Activated T-cell treated with anti-CD3 and anti-CD28 coated beads for 24 hours (primary cell): ENCODE measurements at regions not wholly inside any gene's neighbourhood (a gene's known extent, or its start where the extent isn't known, plus 50 kb on each side); places are given as distances from the start of the nearest gene placed in this dataset.

Experiments used
- DNase-seq: peaks from one replicate; pipeline ENCODE4 v3.0.0-alpha.2; 2020; ENCODE audit warnings: low read depth

DNA sequence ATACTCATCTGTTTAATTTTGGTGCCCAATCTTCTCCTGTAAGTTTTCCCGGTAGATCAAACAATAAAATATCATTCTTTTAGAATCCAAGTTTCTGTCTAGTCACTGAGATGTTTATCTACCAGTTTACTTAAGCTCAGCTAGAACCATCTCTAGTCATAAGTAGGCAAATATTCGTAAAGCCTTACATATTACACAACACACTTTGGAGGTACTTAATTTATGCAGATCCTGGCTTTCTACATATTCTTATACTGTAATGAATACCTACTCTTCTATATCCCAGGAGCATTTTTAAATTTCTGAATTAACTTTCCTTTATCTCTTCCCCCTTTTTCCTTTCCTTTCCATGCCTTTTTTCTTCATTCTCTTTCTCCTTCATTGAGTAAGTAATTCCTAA lies 185.9 kb upstream of the ZBTB20 start:
- no peak for DNase-seq

GRCh38 chr3:115336836-115337235 lies 189.7 kb upstream of the ZBTB20 start:
- DNase-seq = no peak

- no peak for DNase-seq
Measured at GRCh38 chr3:115340586-115340985, 193.5 kb upstream of the ZBTB20 start.

DNA sequence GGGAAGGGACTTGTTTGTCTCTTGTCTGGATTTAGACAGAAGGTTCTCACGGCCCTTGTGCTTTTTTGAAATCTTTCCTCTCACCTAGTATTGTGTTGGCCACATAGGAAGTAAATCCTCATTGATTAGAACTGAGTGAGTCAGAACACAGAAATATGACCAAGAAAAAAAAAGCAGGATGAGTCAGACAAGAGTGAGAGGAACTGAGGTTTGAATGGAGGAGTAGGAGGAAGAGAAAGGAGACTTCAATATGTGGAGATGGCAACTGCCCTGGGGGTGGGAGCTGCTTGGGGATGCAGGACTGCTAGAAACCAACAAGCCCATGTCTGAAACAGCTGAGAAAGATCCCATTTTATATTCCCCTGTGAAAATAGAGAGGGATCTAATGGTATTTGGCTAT lies 194.1 kb upstream of the ZBTB20 start:
- no peak for DNase-seq

DNA sequence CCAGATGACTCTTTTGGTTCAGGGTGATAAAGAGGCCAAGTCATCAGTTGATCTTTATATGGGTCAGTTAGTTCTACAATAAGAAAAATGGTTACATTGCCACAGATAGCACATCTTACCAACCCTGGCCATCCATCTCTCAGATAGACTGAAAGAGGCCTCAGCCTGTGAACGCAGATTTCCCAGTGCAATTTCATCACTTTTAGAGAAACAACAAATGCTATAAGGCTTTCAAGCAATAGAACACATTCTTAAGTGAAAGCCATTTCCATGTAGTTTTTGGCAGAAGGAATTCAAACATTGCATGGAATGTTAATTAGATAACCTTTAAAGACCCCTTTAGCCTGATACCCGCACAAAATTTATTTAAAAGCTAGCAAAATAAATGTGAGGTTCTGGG lies 200.6 kb upstream of the ZBTB20 start:
- no peak for DNase-seq

DNA sequence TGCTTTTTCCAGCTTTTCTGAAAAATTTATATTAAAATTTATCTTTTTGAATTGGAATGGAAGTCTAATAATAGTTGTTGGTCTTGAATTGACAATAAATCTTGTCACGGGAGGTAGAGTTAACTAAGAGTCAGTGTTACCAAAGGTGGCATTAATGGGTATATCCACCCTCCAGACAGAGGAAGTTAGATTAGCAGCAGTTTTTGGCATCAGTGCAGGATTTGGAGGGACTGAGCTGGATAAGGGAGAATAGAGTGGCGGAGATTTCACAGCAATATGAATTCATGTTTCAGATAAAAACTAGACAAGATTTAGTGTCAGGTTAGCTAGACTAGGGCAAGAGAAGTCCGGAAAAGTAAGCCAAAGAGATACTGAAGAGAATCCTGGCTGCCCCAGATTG lies 201.3 kb upstream of the ZBTB20 start:
- DNase-seq = no peak

GRCh38 chr3:115348951-115349745 lies 202.1 kb upstream of the ZBTB20 start:
- no peak for DNase-seq

DNA sequence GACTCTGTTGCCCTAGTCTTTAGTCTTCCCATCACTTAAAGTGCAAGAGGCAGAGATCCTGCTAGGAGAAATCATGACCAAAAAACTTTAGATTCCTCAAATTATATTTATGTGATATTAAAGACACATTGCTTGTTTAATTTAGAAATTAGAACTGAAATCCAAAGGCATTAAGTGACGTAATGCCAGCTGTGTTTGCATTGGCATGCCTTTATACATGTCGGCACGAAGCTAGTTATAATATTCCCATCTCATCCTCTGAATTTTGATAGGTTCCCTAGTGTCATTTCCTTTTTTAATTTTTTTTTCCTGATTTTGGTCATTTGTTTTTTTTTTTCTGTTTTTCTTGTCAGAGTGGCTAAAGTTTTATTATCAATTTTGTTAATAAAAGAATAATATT lies 203.5 kb upstream of the ZBTB20 start:
- DNase-seq = no peak

DNA sequence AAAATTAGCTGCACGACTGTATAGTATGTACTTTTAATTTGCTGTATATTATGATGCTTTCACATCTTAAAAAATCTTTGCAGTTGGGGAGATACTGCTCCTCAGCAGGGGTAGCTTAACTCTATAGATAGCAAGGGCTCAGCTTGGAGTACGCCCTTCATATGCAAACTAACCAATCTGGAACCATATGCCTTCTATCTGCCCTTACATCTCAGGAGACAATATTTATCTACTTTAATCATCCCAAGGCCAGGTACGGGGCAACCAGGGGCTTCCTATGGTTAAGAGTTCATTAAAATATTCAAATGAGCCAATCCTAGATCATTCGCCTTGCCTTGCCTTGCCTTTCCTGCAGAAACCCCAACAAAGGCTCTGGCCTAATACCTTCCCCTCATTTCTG lies 204.1 kb upstream of the ZBTB20 start:
- no peak for DNase-seq

DNA sequence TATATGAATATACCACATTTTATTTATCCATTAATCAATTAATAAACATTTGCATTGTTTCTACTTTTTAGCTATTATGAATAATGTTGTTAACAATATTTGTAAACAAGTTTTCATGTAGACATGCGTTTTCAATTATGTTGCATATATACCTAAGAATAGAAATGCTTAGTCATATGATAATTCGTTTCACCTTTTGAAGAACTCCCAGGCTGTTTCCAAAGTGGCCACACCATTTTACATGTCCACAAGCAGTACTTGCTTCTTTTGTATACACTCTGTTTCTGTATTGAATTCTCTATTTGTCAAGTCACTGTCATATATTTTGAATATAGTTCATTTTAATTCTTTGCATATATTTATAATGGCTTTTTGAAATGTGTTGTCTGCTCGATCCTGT lies 206.9 kb upstream of the ZBTB20 start:
- DNase-seq = no peak

DNA sequence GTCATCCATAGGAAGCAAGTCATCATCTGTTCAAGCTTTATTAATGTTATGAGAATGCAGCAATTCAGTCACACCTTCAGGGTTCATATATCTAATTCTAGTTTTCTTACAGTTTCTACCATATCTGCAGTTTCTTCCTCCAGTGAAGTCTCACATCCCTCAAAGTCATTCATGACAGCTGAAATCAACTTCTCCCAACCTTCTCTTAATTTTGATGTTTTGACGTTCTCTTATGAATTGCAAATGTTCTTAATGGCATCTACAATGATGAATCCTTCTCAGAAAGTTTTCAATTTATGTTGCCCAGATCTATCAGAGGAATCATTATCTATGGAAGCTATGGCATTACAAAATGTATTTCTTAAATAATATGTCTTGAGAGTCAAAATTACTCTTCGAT lies 210.4 kb upstream of the ZBTB20 start:
- DNase-seq = no peak

DNA sequence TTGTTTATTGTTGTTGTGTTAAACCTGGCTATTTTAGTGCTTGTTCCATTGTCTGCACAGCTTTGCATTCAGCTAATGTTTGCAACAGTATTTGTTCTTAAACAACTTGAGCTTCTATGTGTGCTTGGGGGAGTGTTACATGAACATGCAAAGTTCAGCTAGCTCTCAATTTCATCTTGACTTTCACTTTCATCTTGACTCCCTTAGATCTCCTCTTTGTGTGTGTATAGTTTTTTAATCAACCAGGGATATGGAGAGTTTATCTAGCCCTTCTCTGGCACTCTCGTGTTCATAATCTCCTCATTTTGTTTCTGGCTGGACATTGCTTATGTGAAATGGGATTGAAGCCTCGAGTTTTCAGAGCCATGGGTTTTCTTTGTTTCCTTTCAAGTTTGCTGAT lies 212.4 kb upstream of the ZBTB20 start:
- DNase-seq = no peak

DNA sequence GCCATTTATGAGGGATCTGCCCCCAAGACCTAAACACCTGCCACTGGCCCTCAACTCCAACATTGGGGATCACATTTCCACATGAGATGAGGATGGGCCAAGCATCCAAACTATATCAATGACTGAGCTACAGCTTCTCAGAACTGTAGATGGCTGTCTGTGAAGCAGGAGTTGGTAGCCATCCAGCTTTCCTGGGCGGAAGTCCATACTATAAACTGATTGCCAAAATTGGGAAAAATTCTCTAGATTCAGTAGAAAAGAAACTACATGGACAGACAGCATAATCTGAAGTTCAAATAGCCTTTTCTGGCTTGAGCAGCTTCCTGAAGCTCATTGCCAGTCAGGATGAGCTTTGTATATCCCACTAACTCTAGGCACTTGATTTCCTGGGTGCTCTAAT lies 214.7 kb upstream of the ZBTB20 start:
- no peak for DNase-seq

DNA sequence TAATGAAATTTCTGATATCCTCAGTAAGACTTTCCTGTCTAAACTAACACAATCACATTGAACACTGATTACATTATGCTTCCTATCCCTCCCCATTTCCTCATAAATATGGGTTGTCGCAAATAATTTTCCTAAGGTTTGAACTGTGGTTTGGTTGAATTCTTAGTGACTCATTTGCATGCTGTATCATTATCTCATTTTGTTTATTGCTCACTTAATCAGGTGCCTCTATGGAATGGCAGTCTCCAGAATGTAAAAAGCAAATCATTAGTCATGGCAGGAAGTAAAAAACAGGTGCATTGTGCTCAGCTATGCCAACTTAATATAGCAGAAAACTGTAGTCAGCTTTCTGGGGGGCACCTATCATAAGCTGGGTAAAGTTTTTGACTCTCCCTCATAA lies 216.0 kb upstream of the ZBTB20 start:
- DNase-seq = no peak

- no peak for DNase-seq
Measured at GRCh38 chr3:115369021-115369420, 221.9 kb upstream of the ZBTB20 start.

- no peak for DNase-seq
Measured at GRCh38 chr3:115375362-115375761, 228.3 kb upstream of the ZBTB20 start.

DNA sequence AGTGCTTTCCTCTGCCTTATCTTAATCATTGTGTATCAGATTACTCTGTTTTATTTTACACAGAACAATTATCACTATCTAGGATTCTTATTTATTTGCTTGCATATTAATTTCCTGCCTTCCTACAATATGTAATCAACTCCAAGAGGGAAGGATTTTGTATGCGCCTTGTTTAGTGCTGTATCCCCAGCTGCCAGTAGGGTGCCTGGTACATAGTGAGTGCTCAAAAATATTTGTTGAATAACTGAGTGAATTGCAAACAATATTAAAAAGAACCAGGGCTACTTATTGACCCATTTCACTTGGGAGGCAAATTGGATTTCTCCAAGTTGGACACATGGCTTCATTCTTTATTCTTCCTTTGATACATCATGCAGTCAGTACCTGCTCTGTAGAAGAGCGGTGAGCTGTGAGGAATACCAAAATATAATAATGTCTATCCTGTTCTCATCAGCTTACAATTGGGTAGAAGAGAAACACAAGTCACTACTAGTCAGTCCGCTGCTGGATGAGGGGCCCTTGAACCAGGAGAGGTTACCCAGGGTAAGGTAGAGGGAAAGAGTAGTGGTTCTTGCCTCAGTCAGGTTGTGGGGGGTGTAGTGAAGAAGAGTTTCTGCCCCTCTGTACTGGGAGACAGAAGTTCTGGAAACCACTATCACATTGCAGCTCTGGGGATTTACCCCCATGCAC lies 233.9 kb upstream of the ZBTB20 start:
- DNase-seq = no peak

GRCh38 chr3:115381573-115381912 lies 234.5 kb upstream of the ZBTB20 start:
- DNase-seq = no peak

DNA sequence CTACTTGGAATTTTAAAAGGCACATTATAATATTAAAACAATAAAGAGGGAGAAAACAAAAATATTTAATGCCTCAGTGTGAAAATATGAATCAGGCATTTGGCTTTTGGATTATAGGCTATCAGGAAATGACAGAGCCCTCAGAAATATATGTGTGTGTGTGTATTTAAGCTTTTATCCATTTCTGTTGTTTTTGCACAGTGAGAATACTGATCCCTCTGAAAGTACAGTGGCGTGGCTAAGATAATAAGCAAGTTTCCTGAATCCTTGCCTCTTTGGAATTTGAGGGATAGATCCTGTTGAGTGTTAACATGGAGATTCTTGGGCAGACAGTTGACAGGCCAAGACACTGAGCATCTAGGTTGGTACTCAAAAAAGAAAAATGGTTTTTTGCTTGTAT lies 234.8 kb upstream of the ZBTB20 start:
- no peak for DNase-seq

DNA sequence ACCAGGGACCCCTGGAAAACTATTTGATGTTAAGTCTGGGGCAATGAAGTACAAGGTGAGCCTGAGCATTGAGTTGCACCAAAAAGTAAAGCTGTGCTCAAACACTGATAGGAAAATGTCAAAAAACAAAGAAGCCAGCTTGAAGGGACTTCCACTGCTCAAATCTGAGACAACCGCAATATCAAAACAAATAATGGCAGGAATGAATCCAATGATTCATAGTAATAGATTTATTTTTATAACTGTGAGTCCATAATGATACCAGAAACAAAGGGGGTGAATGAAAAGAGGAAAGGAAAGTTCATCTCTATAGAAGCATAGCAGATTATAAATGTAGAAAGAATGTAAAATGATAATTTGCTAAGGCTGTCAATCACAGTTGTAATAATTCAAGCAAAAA lies 237.3 kb upstream of the ZBTB20 start:
- DNase-seq = no peak

DNA sequence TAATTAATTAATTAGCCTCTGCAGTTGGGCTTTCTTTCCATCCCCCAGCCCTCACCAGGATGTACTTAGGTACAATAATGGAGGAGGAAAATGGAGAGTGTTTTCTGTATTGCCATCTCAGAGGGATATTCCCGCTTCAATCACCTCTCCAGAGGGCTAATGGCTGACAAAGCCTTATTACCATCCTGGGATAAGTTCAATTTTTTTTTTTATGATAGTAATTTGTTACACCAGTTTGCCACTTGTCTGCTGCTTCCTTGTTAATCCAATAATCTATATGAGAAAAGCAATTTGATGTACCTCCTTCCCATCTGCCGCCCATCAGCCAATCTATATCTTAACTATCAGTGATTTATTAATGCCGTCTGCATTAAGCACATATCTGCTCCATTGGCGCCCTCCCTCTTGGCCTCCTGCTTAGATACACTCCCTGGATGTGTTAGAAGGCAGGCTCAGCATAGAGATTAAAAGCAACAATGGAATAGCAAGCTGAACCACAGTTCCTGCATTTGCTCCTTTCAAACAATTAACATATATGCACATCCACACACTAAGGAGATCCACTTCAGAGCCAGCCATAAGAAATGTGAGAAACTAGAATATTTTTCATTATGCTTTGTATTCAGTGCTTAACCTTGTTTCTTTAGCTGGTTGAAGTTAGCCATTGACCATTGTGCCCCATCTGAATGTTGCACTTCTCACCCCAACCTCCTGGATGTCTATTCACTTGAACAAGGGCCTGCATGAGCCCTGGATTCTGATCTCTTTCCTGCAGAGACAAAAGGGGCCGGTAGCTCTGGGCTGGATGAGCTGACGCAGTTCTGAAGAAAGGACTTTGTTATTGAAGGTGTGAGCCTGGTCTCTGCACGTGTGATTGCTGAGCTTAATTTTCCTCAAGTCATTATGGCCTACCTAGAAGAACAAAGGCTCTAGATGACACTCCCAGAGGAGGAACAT lies 237.3 kb upstream of the GAP43 start:
- no peak for DNase-seq

- DNase-seq = no peak
Measured at GRCh38 chr3:115388166-115388565, 235.1 kb upstream of the GAP43 start.

DNA sequence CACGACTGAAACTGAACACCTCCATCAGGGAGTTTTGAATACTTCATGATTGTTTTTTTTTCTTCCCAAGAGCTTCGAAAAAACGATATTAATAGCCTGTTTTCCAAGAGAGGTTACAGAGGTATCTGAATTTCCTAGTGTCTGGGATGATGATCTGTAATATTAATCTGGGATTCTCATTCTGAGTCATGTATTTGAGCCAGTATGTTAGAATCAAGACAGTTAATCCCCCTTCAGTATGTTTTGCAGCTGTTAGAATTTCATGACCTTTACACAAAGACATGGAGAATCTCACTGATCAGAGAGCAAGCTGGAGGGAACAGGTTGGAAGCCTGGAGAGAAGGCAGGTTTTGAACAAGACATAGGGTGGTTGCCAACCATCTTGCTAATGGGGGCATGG lies 234.5 kb upstream of the GAP43 start:
- no peak for DNase-seq
